HG03139 (cell line): ENCODE measurements at regions not wholly inside any gene's neighbourhood (a gene's known extent, or its start where the extent isn't known, plus 50 kb on each side); places are given as distances from the start of the nearest gene placed in this dataset.

Source experiments
- ATAC-seq: cut with Tn5 transposase; IDR thresholded peaks from one replicate; pipeline ENCODE4 v1.9.1; 2021; ENCODE audit not compliant: unreplicated experiment

DNA sequence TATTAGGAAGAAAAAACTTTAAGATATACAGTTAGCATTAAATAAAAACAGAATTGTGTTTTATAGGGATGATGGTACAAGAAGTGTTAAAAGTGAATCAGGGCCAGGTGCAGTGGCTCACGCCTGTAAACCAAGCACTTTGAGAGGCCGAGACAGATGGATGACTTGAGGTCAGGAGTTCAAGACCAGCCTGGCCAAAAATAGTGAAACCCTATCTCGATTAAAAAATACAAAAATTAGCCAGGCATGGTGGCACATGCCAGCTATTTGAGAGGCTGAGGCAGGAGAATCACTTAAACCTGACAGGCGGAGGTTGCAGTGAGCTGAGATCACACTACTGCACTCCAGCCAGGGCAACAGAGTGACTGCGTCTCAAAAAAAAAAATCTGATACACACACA, 282.9 kb upstream of the ATP10B start:
- ATAC-seq, result no peak

DNA sequence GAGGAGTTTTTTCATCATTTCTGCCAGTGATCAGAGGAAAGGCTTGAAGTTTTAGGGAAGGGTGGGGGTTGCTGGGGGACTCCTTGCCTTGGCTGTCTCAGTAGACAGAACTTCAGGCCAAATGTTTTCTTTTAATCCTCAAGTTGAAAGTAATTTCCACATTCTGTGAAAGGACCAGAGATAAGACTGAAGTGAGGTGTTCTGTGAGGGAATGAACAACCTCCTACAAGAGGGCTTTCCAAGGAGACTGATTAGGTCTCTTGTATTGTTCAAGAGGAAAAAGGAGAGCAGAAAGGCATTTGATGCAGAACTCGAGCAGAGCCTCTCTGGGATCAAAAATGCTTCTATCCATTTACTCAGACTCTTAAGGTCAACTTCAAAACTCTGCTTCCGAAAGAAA, 282.1 kb upstream of the ATP10B start:
- no peak for ATAC-seq

DNA sequence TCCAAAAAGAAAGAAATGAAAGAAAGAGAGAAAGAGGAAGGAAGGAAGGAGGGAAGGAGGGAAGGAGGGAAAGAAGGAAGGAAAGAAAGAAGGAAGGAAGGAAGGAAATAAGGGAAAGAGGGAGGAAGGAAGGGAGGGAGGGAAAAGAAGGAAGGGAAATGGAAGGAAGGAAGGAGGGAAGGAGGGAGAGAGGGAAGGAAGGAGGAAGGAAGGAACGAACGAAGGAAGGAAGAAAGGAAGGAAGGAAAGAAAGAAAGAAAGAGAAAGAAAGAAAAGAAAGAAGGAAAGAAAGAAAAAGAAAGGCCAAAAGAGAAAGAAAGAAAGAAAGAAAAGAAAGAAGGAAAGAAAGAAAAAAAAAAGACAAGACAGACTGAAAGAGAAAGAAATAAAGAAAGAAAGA, 263.9 kb upstream of the ATP10B start:
- no peak for ATAC-seq

DNA sequence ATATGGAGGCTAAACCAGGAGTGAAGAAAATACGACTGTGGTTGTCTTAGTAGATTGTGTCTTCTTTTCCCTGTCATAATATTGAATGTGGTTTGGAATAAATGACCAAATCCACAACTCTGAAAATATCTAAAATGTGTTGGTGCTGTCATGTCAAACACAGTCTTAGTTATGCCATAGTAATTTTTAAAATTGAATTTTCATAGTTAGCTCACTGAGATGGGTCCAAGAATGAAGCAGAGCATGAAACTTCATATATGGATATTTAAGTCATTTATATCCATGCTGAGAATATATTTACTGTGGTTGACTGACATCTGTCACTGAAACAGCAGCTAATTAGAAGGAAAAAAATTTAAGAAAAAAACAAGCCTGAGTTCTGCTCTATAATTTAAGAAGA, 260.4 kb upstream of the ATP10B start:
- no peak for ATAC-seq

DNA sequence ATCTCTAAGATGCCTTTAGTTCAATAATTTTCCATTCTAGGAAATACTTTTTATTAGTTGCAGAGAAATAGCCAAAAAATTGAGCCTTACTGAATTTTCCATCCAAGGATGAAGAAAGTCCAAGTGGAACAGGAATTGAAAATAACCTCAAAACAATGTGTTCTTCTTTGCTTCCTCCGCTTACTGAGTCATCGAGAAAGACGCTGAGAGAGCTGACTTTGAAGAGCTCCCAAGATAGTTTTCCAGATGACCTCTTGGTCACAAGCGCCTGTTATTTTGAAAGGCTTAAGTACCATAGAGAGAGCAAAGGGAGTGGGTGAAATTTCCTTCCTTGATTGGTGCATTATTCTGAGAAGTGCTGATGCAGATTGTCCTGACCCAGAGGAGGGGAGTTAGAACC, 253.5 kb upstream of the ATP10B start:
- no peak for ATAC-seq

DNA sequence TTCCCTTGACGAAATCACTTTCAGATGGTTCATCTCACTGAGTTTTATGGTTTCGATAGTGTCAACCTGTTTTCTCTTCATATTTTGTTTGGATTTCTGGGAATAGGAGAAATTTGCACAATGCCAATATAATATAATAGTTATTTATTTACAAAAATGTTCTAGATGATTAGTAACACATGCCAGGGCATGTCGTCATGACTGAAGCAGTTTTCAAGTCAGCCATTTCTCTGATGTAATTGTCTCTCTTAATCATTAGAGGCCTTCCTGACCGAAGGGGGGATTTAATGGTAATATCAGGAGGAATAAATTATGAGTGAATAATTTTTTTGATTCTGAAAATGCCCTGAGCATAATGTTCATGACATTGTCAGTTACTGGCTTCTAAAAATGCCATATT, 246.5 kb upstream of the ATP10B start:
- no peak for ATAC-seq

DNA sequence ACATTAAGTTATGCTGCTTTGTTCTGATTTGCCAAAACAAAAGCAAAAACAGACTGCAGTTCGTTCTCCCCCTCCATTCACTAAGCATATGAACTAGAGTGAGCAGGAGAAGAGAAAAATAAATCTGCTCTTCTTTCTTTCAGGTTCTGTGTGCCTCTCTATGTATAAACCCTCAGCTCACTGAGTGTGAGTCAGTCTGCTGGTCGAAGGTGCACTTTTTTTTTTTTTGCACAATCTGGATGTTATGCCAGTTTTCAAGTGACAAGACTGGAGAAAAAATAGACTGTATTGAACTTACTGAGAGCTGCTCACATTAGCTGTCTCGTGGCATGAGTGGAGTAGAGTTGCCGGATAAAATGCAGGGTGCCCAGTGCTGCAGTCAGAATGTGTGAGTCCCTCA, 244.6 kb upstream of the ATP10B start:
- no peak for ATAC-seq

DNA sequence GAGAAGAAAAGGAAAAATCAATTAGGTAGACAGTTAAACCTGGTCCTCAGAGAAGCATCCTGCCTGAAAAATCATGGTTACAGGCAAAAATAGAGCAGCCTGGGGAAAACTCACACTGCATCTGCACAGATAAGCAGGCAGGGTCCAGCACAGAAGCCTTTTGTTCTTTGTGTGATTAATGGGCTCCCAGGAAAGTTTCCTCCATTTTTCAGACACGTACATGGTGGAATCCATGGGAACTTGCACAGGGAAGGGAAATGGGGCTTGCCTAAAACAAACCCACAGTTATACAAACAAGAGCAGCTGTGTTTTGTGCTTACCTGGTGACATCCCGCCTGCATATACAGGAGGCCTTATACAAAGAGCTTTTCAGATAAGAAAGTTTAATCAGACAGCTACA, 243.9 kb upstream of the ATP10B start:
- ATAC-seq, result no peak

DNA sequence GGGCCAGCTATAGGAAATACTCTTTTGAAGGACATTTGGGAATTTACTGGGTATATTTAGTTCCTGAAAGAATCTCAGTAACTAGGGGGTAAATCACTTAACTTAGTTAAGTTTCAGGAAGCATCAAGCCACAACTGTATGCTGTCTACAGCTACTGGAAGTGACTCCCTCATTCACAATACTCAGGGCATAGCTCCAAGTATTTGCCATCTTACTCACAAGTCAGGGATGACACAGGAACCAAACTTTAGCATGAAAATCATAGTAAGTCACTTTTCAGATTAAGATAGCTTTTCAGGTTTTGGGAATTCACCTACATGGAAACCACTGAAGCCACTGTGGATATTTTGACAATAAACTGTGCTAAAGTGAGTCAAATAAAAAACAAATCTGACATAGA, 242.4 kb upstream of the ATP10B start:
- no peak for ATAC-seq

DNA sequence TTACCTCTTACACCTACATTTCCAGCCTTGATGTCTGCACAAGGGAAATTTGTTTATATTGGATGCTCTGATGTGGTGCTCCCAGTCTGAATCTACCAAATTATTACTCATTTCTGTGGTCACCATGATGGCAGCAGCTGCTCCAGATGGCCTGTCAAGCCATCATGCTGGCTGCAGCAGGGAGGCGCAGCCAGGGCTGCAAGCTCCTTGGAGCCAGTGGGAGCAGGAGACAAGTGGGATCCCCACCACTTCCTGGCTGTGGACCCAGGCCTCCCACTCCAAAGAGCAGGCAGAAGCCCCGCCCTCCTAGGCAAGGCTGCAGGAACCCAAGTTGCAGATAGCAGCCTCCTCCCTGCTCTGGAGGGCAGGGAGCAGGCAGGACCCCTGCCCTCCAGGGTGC, 241.1 kb upstream of the ATP10B start:
- no peak for ATAC-seq

DNA sequence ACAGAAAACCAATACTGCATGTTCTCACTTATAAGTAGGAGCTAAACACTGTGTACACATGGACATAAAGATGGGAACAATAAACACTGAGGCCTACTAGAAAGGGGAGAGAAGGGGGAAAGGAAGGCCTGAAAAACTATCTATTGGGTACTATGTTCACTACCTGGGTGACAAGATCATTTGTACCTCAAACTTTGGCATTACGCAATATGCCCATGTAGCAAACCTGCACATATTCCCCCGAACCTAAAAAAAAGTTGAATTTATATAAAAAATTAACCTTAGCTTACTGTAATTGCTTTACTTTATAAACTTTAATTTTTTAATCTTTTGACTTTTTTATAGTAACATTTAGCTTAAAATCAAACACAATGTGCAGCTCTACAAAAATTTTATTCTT, 237.6 kb upstream of the ATP10B start:
- no peak for ATAC-seq

DNA sequence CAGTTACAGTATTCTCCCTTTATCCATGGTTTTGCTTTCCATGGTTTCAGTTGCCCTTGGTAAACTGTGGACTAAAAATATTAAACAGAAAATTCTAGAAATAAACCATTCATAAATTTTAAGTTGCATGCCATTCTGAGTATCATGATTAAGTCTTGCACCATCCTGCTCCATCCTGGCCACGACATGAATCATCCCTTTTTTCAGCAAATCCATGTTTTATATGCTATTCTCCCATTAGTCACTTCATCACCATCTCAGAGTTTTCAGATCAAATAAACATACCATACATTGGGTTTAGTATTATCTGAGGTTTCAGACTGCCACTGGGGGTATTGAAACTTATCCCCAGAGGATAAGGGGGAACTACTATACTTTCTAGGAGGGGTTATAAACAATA, 234.4 kb upstream of the ATP10B start:
- ATAC-seq, result no peak

DNA sequence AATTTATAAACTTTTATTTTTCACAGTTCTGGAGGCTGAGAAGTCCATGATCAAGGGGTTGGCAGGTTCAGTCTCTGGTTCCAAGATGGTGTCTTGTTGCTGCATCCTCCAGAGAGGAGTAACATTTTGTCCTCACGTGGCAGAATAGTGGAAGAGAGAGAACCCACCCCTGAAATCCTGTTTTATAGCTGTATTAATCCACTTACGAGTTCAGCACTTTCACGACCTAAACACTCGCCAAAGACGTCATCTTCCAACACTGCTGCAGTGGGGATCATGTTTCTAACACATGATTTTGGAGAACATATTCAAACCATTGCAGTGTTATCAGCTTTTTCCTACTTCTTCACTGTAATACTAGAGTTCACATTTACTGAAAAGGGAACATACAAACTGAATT, 233.0 kb upstream of the ATP10B start:
- no peak for ATAC-seq

DNA sequence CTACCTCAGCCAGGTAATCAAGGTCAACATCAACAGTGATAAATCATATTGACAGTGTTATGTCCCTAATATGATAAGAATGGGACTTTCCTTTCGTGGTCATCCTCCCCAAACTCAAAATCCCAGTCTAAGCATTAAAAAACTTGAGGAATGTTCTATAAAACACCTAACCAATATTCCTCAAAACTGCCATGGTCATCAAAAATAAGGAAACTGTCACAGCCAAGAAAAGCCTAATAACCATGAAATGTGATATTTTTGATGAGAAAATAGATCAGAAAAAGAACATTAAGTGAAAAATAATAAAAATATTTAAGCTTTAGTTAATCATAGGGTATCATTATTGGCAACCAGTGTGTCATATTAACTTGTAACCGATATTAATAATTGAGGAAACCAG, 232.1 kb upstream of the ATP10B start:
- no peak for ATAC-seq

DNA sequence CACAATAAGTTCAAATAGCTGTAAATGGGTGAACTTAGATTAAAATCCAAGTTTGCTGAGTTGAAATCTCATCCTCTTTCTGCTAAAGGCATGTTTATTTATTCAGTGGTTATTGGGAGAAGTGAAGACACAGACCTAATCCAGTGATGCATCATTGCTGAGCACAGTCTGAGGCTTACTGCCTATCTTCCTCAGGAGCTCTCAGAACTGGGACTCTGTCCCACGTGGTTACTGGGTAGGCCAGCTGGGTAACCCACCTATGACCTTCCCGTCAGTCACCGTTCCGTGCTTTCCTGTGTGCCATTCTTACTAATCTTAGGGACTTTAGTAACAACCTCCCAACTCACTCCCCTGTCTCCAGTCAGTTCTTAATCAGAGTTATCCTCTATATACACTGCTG, 226.8 kb upstream of the ATP10B start:
- ATAC-seq, result no peak

DNA sequence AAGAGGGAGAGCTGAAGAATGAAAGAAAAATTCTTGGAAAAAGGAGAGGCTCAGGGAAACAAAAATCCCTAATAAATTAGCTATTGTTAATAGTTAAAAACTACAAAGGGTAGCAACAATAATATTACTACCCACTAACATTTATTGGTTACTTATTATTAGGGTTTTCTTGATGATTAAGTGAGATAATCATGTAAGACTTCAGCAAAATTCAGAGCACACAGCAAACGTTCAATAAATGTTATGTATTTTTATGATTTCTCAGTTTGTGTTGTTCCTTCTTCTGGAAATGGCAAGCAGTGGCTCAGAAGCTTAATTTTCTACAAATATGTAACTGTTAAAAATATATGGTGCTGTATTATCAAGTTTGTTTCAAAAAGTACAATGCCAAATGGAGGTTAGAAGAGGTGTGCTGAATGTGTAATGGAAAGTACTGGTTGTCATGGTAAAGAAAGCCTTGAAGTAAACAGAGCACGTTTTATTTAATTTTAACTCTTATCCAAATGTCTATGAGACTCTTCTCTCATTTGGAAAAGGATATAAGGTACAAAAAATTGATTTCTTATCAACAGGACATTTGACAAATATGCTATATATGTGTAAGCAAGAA, 226.0 kb upstream of the ATP10B start:
- ATAC-seq, result no peak

DNA sequence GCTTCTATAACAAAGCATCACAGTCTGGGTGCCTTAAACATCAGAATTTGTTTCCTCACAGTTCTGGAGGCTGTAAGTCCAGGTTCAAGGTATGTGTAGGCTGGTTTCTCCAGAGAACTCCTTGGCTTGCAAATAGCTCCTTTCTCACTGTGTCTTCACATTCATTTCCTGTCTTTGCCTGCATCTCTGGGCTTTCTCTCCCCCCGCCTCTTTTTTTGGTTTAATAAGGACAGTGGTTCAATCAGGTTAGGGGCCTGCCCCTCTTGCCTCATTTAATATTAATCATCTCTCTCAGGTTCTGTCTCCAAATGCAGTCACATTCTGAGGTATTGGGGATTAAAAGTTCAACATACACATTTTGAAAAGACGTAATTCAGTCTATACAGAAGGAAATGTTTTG, 225.5 kb upstream of the ATP10B start:
- ATAC-seq, result no peak

DNA sequence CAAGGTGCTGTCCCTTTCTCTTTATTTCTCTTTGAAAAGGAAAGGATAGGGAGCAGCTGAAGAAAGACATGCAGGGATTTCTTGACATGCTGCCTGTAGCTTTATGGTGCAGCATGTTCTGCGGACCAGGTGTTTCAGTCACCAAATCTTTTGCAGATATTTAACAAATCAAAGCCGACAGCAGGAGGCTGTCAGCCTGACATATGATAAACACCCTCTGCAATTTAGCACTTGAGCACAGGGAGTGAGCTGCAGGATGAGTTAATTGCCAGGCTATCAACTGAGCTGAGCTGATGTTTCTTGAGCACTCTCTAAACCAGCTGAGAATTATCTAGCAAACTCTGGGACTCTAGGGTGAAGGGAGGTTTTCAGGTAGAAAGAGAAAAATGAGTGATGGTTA, 212.8 kb upstream of the ATP10B start:
- no peak for ATAC-seq

DNA sequence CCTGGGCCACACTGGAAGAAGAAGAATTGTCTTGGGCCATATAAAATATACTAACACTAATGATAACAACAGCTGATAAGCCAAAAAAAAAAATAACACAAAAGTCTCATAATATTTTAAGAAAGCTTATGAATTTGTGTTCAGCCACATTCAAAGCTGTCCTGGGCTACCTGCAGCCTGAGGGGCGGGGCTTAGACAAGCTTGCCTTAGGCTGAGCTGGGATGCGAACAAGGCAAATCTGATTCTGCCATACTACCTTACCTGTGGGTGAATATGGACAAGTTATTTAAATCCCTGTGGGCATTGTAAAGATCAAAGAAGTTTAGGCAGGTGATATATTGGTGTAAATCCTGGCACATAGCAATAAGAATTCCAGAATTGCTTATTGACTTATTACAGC, 212.3 kb upstream of the ATP10B start:
- ATAC-seq, result no peak

DNA sequence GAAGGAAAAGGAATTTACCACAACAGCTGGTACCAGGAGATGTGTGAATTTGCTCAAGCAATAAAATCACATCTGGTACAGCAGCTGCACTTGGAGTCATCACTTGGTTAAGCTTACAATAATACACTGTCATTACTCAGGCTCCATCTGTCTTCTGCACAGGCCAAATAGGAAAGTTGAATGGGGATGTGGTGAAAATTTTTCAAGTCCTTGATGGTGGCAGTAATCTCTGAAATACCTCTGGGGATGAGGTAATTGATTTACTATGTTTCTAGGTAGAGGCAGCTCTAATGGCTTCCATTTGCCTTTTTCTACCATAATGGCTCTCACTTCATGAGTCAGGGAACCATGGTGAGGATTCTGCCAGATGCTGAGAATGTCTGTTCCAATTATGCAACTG, 206.8 kb upstream of the ATP10B start:
- ATAC-seq, result no peak

DNA sequence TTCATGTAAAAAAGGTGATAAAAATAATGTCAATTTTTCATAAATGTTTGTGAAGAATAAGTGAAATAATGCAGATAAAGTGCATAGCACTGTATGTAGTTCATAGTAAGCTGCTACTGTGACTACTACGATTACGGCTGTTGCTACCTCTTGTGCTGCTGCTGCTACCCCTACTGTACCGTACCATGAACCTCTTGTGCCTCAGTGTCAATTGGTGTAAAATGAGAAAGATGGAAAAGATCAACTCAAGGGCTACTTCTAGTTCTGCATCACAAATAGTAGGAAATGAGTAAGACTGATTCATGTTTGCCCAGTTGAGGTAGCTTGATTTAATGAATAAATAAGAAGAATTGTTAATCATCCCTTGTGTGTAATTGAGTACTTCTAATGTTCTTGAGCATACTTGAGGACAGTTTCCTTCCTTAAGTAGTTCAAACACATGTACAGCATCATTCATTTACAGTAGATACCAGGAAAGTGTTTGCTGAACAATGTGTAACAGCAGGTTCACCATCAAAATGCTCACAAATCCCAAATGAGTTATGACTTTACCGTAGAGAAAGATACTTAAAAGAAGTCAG, 200.0 kb upstream of the ATP10B start:
- no peak for ATAC-seq

DNA sequence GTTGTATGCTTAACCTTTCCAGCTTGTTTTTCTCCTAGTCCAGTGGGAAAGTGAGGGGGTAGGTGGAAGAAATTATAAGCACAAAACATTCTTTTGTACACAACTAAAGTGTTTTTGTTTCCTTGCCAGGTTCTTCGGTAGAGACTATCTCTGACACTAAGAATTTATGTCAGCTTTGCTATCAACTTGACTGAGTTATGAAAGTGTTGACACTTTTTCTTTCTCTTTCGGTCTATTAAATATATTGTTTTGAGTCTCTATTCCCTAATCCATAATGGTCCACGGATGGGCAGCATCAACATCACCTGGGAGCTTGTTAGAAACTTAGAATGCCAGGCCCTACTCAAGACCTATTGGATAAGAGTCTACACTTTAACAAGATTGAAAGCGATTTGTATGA, 195.0 kb upstream of the ATP10B start:
- ATAC-seq, result no peak

DNA sequence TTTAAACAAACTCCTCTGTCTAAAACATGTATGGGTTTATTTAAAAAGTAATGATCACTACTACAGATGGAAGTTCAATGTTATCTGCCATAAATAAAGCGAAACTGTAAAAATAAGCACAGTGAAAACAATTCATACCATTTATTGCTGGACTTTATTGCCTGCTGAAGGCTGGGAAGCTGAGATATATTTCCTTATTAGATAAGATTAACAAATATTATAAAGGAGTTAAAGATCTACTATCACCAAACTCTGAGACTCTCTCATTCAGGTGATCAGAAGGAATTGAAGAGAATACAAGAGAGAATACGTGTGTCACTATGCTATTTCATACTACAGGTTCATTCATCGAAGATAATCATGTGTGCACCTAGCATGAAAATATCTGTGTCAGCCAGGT, 190.9 kb upstream of the ATP10B start:
- no peak for ATAC-seq

DNA sequence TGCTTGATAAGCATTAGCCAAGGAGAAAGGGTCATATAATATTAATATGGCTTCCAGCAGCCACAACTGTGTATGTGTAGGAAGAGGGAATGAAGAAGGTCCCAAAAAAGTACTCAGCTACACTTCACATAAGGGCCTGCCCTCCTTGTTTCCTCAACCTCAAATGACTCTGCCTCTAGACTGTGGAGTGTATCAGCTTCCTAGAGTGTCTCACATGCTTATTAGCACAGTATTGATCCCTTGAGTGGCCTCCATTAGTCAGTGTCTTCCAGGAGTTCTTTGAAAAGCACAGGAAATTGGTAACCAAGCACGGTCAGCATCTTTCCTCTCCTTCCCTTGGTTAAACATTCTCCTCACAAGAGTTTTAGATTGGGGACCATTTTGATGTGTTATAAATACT, 190.4 kb upstream of the ATP10B start:
- ATAC-seq, result no peak
